HG03571 (cell line): ENCODE measurements at regions not wholly inside any gene's neighbourhood (a gene's known extent, or its start where the extent isn't known, plus 50 kb on each side); places are given as distances from the start of the nearest gene placed in this dataset.
"Not testable (repeated sequence)": the region's sequence is repeated elsewhere in the genome, so short reads cannot be mapped to it uniquely, and the experiment has no call there.

Source experiments
- ATAC-seq: cut with Tn5 transposase; IDR thresholded peaks from one replicate; pipeline ENCODE4 v1.9.1; 2021; ENCODE audit not compliant: unreplicated experiment

DNA sequence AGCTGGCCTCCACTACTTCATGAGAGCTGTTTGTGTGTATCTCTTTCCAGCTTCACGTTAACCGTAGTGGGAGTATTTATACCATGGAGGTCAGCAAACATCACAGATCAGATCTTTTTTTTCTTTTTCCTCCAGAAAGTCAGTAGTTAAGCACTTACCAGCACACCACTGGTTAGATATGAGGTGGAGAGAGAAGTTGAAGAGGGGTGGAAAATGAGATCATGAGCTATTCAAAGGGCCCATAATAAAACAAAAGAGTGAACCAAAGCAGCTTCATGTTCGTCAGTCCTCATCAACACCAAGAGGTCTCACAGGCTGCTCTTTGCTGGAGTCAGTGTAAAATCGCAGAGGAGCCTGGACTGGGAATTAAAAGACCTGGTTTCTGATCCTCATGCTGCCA lies 125.1 kb upstream of the SGK1 start:
- no peak for ATAC-seq

DNA sequence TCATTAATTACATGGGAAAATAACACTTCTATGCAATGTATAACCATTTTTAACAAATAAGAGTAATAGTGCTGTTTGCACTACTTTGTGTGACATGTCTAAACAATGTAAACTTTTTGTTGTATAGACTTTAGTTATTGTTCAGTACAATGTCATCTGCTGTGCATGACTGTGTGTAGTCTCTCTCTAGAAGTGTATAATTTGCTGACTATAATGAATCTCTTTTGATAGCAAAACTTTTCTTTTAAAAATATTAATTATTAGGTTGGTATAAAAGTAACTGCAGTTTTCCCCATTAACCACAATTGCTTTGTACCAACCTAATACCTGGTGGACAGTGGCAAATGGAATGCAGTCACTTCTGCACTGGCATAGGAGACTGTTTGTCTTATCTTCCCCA lies 124.2 kb upstream of the SGK1 start:
- no peak for ATAC-seq

DNA sequence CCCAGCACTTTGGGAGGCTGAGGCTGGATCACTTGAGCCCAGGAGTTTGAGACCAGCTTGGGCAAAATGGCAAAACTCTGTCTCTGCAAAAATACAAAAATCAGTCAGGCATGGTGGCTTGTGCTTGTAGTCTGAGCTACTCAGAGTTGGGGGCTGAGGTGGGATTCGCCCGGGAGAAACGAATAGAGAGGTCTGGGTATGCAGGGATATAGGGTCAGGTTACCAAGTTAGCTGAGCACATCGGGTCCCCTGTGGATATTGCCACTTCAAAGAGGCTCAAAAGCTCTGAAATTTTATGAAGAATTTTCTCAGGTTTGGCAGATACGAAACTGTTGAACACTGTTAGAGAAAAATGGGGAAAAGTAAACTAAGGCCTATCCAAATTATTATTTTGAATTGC lies 120.9 kb upstream of the SGK1 start:
- no peak for ATAC-seq

DNA sequence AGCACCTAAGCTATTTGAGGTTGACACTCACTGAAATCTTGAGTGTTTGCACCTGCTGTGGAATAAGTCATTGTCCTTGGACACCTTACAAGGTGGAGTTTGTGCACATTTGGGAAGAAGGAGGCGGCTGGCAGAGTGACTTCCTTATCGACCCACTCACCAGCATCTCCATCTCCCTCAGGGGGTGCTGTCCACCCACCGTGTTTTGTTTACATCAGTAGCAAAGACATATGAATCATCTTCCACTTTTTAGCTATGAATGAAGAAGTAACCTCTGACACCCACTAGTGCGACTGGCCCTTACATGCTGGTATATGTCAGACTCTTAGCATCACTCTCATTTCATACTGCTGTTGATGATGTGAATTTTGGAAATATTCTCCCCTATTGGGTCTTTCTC lies 119.5 kb upstream of the SGK1 start:
- no peak for ATAC-seq

DNA sequence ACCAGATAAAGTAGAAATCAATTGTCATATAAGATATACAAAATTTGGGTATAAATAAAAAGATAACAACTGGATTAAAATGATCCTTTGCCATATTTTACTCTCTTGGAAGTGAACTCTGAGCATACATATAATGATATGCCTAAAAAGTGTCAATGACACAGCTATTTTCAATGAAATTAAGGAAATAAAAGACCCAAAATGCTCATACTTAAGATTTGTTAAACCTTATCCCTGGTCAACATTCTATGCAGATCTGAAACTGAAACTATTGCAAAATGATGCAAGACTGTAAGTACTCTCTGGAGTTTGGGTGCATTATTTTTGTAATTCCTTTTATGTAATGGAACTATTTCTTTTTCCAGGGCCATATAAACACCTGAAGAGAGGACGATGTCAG lies 119.0 kb upstream of the SGK1 start:
- no peak for ATAC-seq

DNA sequence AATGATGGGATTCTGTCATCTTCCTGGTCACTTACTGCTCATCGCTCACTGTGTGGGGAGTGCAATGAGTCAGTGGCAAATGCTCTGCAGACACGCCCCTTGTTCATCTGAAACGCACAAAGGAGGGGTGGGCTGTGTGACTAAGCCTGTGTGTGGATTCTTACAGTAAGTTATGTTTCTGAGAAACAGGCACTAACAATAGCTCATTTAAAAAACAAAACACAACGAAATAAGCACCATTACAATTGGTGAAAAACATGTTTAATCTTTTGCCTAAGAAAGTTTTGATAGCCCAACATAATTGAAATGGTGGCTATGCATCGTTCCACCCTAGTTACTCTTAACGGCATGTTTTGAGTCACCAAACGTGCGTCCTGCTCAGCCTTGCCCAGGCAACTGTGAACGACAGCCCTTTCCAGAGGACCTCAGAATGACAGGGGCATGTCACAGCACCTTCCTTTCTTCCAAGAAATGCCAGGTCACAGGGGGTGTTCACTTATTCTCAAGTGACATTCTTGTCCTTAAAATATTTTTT lies 118.4 kb upstream of the SGK1 start:
- ATAC-seq = peak; percentile 88

DNA sequence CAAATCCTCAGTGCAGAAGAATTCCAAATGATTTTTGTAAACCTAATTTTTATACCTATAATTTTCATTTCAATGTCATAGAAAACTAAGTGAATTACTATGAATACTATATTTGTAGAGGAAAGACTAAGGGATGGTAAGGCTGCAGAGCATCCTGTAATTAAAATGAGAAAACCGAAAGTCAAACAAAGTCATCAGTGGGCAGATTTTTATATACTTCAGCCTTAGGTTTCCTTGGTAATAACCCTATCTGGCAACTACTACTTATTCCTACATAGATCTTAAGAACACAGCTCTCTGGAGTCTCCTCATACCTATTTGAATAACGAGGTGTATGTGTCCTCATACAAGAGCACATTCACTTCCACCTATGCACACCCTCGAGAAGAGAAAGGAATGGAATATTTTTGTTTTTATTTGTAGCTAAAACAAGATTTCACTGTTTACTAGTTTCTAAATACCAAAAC lies 117.9 kb upstream of the SGK1 start:
- ATAC-seq = no peak

DNA sequence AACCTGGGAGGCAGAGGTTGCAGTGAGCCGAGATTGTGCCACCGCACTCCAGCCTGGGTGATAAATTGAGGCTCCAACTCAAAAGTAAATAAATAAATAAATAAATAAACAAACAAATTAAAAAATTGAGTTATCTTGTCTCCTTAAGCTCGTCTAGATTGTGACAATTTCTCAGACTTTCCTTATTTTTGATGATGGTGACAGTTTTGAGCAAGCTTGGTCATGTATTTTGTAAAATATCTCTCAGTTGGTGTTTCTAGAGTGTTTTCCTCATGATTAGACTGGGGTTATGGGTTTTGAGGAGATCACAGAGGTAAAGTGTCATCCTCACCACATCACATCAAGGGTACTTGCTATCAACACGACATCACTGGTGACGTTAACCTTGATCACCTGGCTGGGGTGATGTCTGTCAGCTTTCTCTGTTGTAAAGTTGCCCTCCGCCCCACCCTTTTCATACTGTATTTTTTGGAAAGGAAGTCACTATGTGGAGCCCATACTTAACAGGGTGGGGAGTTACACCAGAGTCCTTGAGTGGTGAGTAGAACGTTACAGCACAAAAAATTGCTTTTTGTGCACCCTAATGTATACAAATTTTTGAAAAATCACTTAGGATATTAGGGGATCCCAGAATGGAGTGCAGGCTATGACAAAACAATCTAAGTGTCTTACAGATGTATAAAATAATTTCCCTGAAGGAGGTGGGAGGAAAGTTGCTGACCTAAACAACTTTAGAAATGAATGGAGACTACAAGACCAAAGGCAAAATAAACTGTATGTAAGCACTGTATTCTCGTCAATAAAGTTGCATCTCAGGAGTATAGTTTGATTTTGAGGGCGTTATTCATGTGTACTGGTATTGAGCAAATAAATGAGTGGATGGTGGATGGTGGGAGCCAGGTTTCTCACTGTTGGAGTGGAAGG lies 116.4 kb upstream of the SGK1 start:
- ATAC-seq = no peak

DNA sequence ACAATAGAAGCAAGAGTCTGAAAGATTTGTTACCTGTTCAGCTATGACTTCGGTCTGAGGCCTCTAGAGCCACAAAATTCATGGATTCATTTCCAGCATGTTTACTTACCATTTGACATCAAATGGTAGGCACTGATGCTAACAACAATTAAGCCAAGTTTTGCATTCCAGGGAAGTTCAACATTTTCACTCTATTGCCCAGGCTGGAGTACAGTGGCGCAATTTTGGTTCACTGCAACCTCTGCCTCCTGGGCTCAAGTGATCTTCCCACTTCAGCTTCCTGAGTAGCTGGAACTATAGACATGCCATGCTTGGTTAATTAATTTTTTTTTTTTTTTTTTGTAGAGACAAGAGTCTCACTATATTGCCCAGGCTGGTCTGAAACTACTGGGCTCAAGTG lies 114.1 kb upstream of the SGK1 start:
- no peak for ATAC-seq

DNA sequence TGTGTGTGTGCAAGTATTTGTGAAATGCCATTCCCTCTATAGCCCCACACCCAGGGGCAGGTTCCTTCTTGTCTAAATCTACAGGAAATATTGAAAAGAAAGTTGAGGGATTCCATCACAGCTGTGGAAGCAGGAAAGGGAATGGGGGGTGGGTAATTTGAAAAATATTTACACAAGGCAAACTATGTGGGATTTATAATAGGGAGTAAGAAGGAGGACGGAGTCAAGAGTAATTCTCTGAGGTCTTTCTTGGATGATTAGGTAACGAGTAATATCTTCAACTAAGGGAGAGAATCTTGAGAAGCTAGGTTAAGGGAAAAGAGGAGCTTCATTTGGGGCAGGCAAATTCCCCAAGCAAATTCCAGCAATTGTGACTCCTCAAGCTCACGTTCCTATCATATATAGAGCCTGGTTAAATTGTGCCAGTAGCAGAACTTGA lies 113.5 kb upstream of the SGK1 start:
- no peak for ATAC-seq

DNA sequence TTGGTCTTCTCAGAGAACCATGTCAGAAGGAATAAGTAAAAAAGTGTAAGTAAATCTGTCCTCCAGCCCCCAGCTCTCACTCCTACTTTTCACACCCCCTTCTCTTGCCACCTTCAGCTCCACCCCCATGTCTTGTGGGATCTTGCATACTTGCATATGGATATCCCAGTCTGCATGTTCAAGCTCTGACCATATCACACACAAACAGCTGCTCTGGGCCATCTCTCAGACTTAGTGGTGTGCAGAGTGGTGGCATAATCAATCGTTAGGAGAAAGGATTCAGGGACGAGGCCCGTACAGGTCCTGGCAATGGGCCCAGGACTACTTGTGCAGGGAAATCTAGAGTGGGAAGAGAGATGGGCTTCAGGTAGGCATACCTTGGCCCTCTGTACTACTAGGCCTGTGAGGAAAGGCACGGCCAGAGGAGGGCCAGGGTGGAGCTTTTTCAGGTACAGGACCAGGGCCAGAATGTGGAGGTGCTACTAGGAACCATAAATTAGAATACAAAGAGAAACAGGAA lies 112.0 kb upstream of the SGK1 start:
- ATAC-seq = no peak

DNA sequence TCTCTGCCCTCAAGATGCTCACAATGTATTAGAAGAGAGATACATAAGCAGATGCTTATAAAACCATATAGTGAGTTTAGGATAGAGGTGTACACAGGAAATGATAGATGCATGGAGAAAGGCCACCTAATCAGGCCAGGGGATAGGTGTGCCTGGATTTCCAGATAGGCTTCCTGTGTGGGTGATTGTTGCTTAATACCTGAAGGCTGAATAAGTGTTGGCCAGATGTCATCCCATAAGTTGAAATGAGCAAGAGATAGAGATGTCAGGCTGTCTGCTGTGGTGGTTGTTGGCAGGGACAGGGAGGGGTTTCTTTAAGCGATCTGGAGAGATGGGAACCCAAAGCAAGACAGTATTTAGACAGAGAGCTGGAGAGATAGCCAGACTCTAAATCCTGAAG lies 109.8 kb upstream of the SGK1 start:
- ATAC-seq = no peak

DNA sequence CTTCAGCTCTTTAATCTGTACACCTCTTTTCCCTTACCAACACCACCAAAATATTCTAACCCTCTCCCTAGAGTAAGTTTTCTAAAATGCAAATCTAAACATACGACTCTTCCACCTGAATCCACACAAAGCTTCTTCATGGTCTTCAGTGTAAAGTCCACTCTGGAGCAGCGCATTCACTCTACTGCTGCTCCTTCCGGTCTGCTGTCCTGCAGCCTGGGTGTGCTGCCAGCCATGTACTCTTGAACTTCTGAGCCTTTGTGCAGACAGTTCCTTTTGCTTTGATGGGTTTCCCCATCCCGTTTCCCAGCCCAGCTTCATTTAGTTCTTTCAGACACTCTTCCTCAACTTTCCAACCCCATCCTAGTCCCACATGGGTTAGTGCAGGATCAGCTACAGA lies 108.7 kb upstream of the SGK1 start:
- ATAC-seq = no peak

DNA sequence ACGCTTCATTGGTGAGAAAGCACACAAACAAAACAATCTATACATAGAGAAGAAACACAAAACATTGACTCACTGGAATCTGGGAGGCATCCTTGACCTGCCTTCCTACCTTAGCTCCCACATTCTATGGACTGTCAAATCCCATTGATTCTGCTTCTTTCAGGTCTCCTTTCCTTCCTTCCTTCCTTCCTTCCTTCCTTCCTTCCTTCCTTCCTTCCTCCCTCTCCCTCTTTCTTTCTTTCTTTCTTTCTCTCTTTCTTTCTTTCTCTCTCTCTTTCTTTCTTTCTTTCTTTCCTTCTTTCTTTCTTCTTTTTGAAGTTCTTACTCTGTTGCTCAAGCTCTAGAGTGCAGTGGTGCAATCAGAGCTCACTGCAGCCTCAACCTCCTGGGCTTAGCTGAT lies 108.0 kb upstream of the SGK1 start:
- ATAC-seq = not testable (repeated sequence)

DNA sequence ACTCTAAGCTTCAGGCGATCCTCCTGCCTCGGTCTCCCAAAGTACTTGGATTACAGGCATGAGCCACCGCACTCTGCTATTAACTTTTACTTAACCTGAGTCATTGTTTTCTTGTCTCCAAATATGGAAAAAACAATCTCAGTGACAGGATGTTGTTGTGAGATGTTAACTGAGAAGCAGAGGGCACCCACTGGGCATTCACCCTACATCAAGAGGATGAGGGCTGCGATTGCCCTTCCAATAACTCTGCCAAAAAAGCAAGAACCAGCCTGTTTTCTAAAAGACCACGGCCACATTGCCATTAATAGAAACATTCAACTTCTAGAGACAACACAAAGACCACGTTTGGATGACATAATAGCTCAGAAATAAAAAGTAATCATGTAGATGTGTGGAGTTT lies 107.6 kb upstream of the SGK1 start:
- no peak for ATAC-seq

DNA sequence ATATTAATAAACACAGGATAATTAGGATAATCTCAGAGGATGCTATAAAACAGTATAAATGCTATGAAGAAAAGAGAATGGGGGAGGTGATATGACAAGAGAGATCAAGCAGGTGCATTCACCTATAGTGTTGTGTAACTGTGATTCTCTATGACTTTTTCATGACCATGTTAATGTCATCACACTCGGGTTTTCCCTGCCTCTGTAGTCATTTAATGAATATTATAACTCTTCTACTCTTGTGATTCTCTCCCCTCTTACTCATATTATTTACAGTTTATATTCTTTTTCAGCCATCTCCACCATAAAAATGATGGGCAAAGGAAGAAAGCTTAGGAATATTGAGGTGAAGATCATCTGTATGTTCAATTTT lies 106.9 kb upstream of the SGK1 start:
- no peak for ATAC-seq

DNA sequence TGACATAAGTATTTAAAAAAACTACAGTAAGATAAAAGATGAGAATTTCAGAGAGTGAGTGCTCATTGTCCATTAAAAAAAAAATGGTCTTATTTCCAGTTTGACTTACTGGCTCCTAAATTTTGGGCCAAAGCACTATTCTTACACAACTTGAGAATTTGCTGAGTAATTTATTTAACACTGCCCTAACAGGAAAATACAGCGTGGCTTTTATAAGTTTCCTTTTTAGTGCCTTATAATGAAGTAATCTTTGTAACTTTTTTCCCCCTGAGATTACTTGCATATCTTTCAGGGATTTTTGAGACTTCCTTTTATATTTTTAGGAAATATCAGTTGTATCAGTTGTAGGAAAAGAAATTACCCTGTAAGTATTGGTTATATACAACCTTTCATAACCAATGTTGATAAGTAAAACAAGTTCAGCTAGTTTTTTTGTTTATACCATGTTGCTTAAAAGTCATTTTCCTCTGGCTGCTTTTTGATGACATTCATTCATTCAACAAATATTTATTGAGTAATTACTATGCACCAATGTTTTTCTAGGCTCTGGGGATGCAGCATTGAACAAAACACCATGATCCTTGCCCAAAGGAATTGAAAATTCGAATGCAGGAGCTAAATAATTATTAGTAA lies 106.4 kb upstream of the SGK1 start:
- ATAC-seq = no peak

DNA sequence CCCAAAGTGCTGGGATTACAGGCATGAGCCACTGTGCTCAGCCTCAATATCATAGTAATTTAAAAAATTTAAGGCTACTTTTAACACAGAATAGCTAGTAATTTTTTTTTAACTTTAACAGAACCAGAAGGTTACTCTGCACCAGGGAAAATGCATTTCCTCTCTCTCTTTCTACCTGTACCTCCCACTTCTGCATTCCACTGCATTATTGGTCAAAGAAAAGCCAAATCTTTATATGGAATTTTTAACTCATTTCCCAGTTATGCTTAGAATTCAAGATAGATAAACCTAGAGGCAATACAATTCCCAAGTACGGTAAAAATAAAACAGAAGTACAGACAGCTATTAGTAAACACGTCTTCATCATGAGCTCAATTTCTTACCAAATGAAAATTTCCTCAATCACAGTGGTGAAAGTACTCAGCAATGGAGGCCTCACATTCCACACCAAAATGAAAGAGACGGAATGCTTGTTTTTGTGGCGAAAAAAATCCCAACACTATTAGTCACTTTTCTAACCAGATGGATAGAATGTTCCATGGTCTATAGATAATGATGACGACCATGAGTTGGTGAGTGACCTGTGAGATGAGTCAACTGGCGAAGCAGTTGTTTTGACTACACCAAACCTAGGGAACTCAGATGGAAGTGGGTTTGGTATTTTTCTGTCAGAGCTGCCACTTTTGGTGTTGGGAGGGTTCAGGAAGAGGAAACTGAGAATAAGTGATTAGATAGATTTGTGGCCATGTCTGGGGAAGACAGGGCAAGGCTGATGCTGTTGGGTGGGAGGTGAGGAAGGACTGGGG lies 104.7 kb upstream of the SGK1 start:
- no peak for ATAC-seq

DNA sequence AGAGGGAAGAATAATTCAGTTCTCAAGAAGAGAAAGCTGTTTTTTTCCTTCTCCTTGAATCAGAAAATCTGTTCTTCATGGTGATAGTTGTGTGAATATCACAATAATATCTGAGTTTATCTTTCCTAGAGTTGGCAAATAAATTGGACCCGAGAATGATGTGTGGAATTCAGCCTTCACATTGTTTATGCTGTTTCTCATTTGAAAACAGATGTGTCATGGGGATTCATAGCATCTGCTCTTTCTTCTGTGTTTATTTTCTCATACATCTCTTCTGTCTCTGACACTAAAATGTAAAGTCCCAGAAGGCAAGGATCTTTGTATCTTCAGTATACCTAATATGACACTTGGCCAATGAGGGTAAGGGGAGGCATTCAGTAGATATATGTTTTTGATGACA lies 103.6 kb upstream of the SGK1 start:
- no peak for ATAC-seq

DNA sequence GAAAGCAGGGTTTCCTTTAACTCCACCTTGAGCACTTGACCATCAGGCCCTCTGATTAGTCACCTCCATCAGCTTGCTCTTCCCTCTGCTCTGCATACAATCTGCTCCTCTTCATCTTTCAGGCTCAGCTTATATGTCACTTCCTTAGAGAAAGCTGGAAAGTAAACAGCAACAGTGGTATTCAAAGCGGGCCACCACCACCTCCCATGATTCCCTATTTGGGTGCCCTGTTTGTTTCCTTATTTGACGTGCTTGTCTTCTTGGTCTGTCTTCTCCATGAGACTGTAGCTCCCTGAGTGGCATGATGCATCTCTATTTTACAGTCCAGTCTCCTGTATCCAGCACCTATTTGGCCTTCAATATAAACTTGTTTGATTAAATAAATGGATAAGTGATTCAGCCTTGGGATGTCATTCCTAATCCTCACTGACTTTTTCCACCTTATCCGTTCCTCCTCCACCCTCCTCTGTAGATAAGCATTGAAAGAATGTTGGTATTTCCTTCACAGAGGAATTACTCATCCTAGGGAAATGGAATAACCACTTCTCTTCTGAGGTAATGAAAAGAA lies 102.8 kb upstream of the SGK1 start:
- no peak for ATAC-seq

DNA sequence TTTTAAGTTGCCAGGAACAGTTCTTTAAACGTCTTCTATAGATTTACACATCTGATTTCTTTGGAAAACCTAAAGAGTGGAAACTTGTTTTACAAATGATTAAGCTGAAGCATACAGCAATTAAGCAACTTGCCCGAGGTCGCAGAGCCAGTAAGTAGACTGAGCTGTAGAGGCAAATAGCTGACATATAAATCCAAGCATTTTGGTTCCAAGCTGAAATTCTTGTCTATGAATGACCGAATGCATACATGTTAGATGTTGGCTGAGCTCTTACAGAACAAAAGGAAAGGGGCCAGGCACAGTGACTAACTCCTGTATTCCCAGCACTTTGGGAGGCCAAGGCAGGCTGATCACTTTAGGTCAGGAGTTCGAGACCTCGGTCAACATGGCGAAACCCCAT lies 101.8 kb upstream of the SGK1 start:
- ATAC-seq = no peak
